RWPE1 (cell line): ENCODE measurements at regions not wholly inside any gene's neighbourhood (a gene's known extent, or its start where the extent isn't known, plus 50 kb on each side); places are given as distances from the start of the nearest gene placed in this dataset.

Experiments
- CTCF ChIA-PET: fragments of 350-600 bp; sonication (Branson Sonifier 250); formaldehyde crosslinking; extraction: SDS; loops from one replicate; lab custom pipeline; 2021; lab: Yijun Ruan, JAX
- POLR2A ChIA-PET: fragments of 400-600 bp; formaldehyde crosslinking; extraction: SDS; loops from one replicate; lab custom pipeline; 2020; ENCODE audit warnings: antibody characterized with exemption; ENCODE audit not compliant: low non-redundant PET; lab: Yijun Ruan, JAX
- DNase-seq: peaks from one replicate; pipeline ENCODE4 v3.0.0; 2012; ENCODE audit warnings: low spot score
- H3K27ac ChIP-seq: fragments of 450-650 bp; 2 replicates; pipeline ENCODE4 v1.5.1; 2017
- CTCF ChIP-seq: fragments of 450-650 bp; conservative IDR thresholded peaks from 2 replicates; pipeline ENCODE4 v1.5.1; 2017; ENCODE audit warnings: low read depth, mild to moderate bottlenecking

GRCh38 chr1:221083902-221084301, 204.7 kb downstream of the HLX start:
- POLR2A ChIA-PET, result no interaction called here
- H3K27ac ChIP-seq, result no peak overlapping the region
- TF ChIP-seq CTCF, result no peak
- no peak for DNase-seq
- CTCF ChIA-PET, result interaction anchor here (0.5 kb wide), 1 partner anchor 635 kb away, joined by 4 read pairs; no protein-coding TSS in a partner anchor

GRCh38 chr1:221084681-221085080, 205.4 kb downstream of the HLX start:
- no peak for TF ChIP-seq CTCF
- no peak overlapping the region for H3K27ac ChIP-seq
- ChIA-PET CTCF (interaction anchor here (0.5 kb wide), 1 partner anchor 634 kb away, joined by 4 read pairs; no protein-coding TSS in a partner anchor), POLR2A (no interaction called here)
- no peak for DNase-seq

- POLR2A ChIA-PET, result no interaction called here
- no peak for TF ChIP-seq CTCF
- CTCF ChIA-PET, result interaction anchor here (0.6 kb wide), 1 partner anchor 20 kb away, joined by 3 read pairs; no protein-coding TSS in a partner anchor
- H3K27ac ChIP-seq, result no peak overlapping the region
- DNase-seq, result no peak
These were observed 206.6 kb downstream of the HLX start for GRCh38 chr1:221085701-221086375.

- no peak overlapping the region for H3K27ac ChIP-seq
- ChIA-PET POLR2A (no interaction called here), CTCF (no interaction called here)
- DNase-seq, result no peak
- TF ChIP-seq CTCF, result no peak
These were observed 208.7 kb downstream of the HLX start for GRCh38 chr1:221087919-221088318.

GRCh38 chr1:221089273-221089672, 210.0 kb downstream of the HLX start:
- POLR2A ChIA-PET, result no interaction called here
- DNase-seq, result no peak
- no peak overlapping the region for H3K27ac ChIP-seq
- CTCF ChIA-PET, result no interaction called here
- no peak for TF ChIP-seq CTCF

GRCh38 chr1:221089803-221090202, 210.6 kb downstream of the HLX start:
- CTCF ChIA-PET, result no interaction called here
- no peak for DNase-seq
- POLR2A ChIA-PET, result no interaction called here
- no peak overlapping the region for H3K27ac ChIP-seq
- no peak for TF ChIP-seq CTCF
